RWPE1 (cell line): ENCODE measurements at regions not wholly inside any gene's neighbourhood (a gene's known extent, or its start where the extent isn't known, plus 50 kb on each side); places are given as distances from the start of the nearest gene placed in this dataset.

ENCODE experiments used
- CTCF ChIA-PET: fragments of 350-600 bp; sonication (Branson Sonifier 250); formaldehyde crosslinking; extraction: SDS; loops from one replicate; lab custom pipeline; 2021; lab: Yijun Ruan, JAX
- POLR2A ChIA-PET: fragments of 400-600 bp; formaldehyde crosslinking; extraction: SDS; loops from one replicate; lab custom pipeline; 2020; ENCODE audit warnings: antibody characterized with exemption; ENCODE audit not compliant: low non-redundant PET; lab: Yijun Ruan, JAX
- DNase-seq: peaks from one replicate; pipeline ENCODE4 v3.0.0; 2012; ENCODE audit warnings: low spot score
- H3K27ac ChIP-seq: fragments of 450-650 bp; 2 replicates; pipeline ENCODE4 v1.5.1; 2017
- CTCF ChIP-seq: fragments of 450-650 bp; conservative IDR thresholded peaks from 2 replicates; pipeline ENCODE4 v1.5.1; 2017; ENCODE audit warnings: low read depth, mild to moderate bottlenecking

- POLR2A ChIA-PET: no interaction called here
- CTCF ChIA-PET: interaction anchor here (0.7 kb wide), 1 partner anchor 1923 kb away, joined by 3 read pairs; no protein-coding TSS in a partner anchor
- H3K27ac ChIP-seq: no peak overlapping the region
Observed at GRCh38 chr17:13230350-13231264, 212.8 kb upstream of the ELAC2 start.

GRCh38 chr17:13228225-13228624 lies 210.4 kb upstream of the ELAC2 start:
- no peak for DNase-seq
- TF ChIP-seq CTCF: no peak
- ChIA-PET POLR2A (no interaction called here), CTCF (interaction anchor here (0.6 kb wide), 2 partner anchors 226 to 483 kb away, joined by 3 read pairs; no protein-coding TSS in a partner anchor)
- no peak overlapping the region for H3K27ac ChIP-seq

More at GRCh38 chr17:13230350-13231264, 212.8 kb upstream of the ELAC2 start:
- DNase-seq: no peak
- no peak for TF ChIP-seq CTCF

GRCh38 chr17:13222975-13223374 lies 205.1 kb upstream of the ELAC2 start:
- POLR2A ChIA-PET: no interaction called here
- no peak for DNase-seq
- no peak overlapping the region for H3K27ac ChIP-seq
- CTCF ChIA-PET: no interaction called here
- TF ChIP-seq CTCF: no peak

- ChIA-PET CTCF (no interaction called here), POLR2A (no interaction called here)
- no peak overlapping the region for H3K27ac ChIP-seq
- DNase-seq: no peak
- TF ChIP-seq CTCF: no peak
Observed at GRCh38 chr17:13212860-13213259, 195.0 kb upstream of the ELAC2 start.

- CTCF ChIA-PET: interaction anchor here (0.7 kb wide), 1 partner anchor 50 kb away, joined by 4 read pairs; no protein-coding TSS in a partner anchor
- POLR2A ChIA-PET: no interaction called here
Observed at GRCh38 chr17:13209081-13209480, 191.3 kb upstream of the ELAC2 start.

More at GRCh38 chr17:13209081-13209480, 191.3 kb upstream of the ELAC2 start:
- no peak for TF ChIP-seq CTCF
- no peak for DNase-seq
- H3K27ac ChIP-seq: no peak overlapping the region
